Neural cell (in vitro differentiated cells): ENCODE measurements at regions not wholly inside any gene's neighbourhood (a gene's known extent, or its start where the extent isn't known, plus 50 kb on each side); places are given as distances from the start of the nearest gene placed in this dataset.

ENCODE experiments used
- H2AFZ ChIP-seq: fragments of 200-600, 300-800 bp; sonication (generic), shearing (Covaris generic); 2 replicates; pipeline ENCODE4 v1.6.0; 2014; ENCODE audit warnings: low read depth, mild to moderate bottlenecking, antibody characterized with exemption, low read length, moderate library complexity
- H3F3A ChIP-seq: fragments of 200-600 bp; shearing (Covaris generic); 2 replicates; pipeline ENCODE4 v1.6.1; 2016; ENCODE audit warnings: mild to moderate bottlenecking, moderate library complexity, mixed read lengths, antibody characterized with exemption, low read length; ENCODE audit not compliant: insufficient read depth, poor library complexity, severe bottlenecking
- H3K27ac ChIP-seq: fragments of 200-600, 300-800 bp; sonication (generic), shearing (Covaris generic); 2 replicates; pipeline ENCODE4 v1.5.1; 2014; ENCODE audit warnings: mild to moderate bottlenecking, low read length, moderate library complexity
- H3K27me3 ChIP-seq: fragments of 300-800, 200-600 bp; sonication (generic), shearing (Covaris generic); 2 replicates; pipeline ENCODE4 v1.6.0; 2014; ENCODE audit warnings: mild to moderate bottlenecking, low read depth, low read length, moderate library complexity; ENCODE audit not compliant: insufficient read depth
- H3K36me3 ChIP-seq: fragments of 300-800, 200-600 bp; sonication (generic), shearing (Covaris generic); 2 replicates; pipeline ENCODE4 v1.5.1; 2014; ENCODE audit warnings: mild to moderate bottlenecking, antibody characterized with exemption, low read length, moderate library complexity; ENCODE audit not compliant: insufficient read depth
- H3K4me2 ChIP-seq: fragments of 300-800, 200-600 bp; sonication (generic), shearing (Covaris generic); 2 replicates; pipeline ENCODE4 v1.6.0; 2014; ENCODE audit warnings: mild to moderate bottlenecking, low read length
- H3K4me3 ChIP-seq: fragments of 300-800, 200-600 bp; sonication (generic), shearing (Covaris generic); 2 replicates; pipeline ENCODE4 v1.5.1; 2014; ENCODE audit warnings: mild to moderate bottlenecking, low read length, moderate library complexity
- H3K79me2 ChIP-seq: fragments of 200-600 bp; shearing (Covaris generic); replicated peaks from 2 replicates; pipeline ENCODE4 v1.6.0; 2014; ENCODE audit warnings: mild to moderate bottlenecking, low read length, moderate library complexity; ENCODE audit not compliant: insufficient read depth
- H3K9ac ChIP-seq: fragments of 300-800, 200-600 bp; sonication (generic), shearing (Covaris generic); 2 replicates; pipeline ENCODE4 v1.6.1; 2016; ENCODE audit warnings: mild to moderate bottlenecking, low read length, mixed read lengths
- H3K9me2 ChIP-seq: fragments of 200-600 bp; shearing (Covaris generic); 2 replicates; pipeline ENCODE4 v1.6.1; 2016; ENCODE audit warnings: mild to moderate bottlenecking, low read length, mixed read lengths; ENCODE audit not compliant: insufficient read depth
- H3K9me3 ChIP-seq: fragments of 200-600, 300-800 bp; sonication (generic), shearing (Covaris generic); 2 replicates; pipeline ENCODE4 v1.6.1; 2016; ENCODE audit warnings: mild to moderate bottlenecking, mixed run types, low read length, moderate library complexity, mixed read lengths
- H4K20me1 ChIP-seq: fragments of 200-600 bp; shearing (Covaris generic); 2 replicates; pipeline ENCODE4 v1.6.1; 2016; ENCODE audit warnings: mild to moderate bottlenecking, mixed run types; ENCODE audit not compliant: insufficient read depth
- CTCF ChIP-seq: fragments of 450-650 bp; IDR thresholded peaks from 2 replicates; pipeline ENCODE4 v1.5.1; 2014; ENCODE audit warnings: antibody characterized with exemption, mild to moderate bottlenecking, moderate library complexity; ENCODE audit not compliant: poor library complexity, severe bottlenecking
- EP300 ChIP-seq: fragments of 450-650 bp; conservative IDR thresholded peaks from 2 replicates; pipeline ENCODE4 v1.6.1; 2014; ENCODE audit warnings: antibody characterized with exemption, mild to moderate bottlenecking, moderate library complexity; ENCODE audit not compliant: poor library complexity, severe bottlenecking
- EZH2 ChIP-seq: fragments of 200-600, 300-800 bp; shearing (Covaris generic), sonication (generic); IDR thresholded peaks from 2 replicates; pipeline ENCODE4 v1.6.1; 2014; ENCODE audit warnings: antibody characterized with exemption, low read length, borderline replicate concordance, mild to moderate bottlenecking; ENCODE audit not compliant: insufficient read depth, poor library complexity, severe bottlenecking
- MXI1 ChIP-seq: fragments of 450-650 bp; conservative IDR thresholded peaks from 2 replicates; pipeline ENCODE4 v1.6.1; 2014; ENCODE audit warnings: antibody characterized with exemption, mild to moderate bottlenecking; ENCODE audit not compliant: poor library complexity, severe bottlenecking
- POLR2AphosphoS5 ChIP-seq: IDR thresholded peaks from 2 replicates; pipeline ENCODE4 v1.6.1; 2012
- RAD21 ChIP-seq: fragments of 450-650 bp; conservative IDR thresholded peaks from 2 replicates; pipeline ENCODE4 v1.6.1; 2014; ENCODE audit warnings: antibody characterized with exemption, mild to moderate bottlenecking, moderate library complexity
- REST ChIP-seq: IDR thresholded peaks from 2 replicates; pipeline ENCODE4 v1.6.1; 2012; ENCODE audit warnings: borderline replicate concordance
- SMC3 ChIP-seq: fragments of 450-650 bp; conservative IDR thresholded peaks from 2 replicates; pipeline ENCODE4 v1.6.1; 2014; ENCODE audit warnings: antibody characterized with exemption, mild to moderate bottlenecking, moderate library complexity; ENCODE audit not compliant: poor library complexity
- TAF1 ChIP-seq: IDR thresholded peaks from 2 replicates; pipeline ENCODE4 v1.6.1; 2012; ENCODE audit warnings: low read depth

DNA sequence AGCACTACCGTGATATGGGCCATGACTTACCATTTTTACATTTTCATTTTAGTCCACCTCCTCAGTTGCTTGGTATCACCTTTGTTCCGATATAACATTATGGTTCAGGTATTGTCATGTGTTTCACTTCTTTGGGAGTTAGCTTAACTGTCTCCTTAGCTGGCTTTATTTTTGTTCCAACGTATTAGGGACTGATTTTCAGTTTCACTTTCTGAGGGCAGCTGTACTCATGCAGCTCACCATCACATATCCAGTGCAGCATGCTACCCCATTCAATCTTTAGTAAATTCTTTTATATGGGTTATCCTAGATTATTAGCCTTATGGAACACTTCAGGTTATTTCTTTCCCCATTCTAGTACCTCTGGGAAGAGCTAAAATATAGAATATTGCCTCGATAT lies 362.2 kb upstream of the IRAK1BP1 start:
- no peaks in the 10 kb centered on the region for H3K9me2 ChIP-seq
- H3K9me3 ChIP-seq: no peaks in the 10 kb centered on the region
- H2AFZ ChIP-seq: no peak overlapping the region
- H3K27me3 ChIP-seq: no peaks in the 10 kb centered on the region
- no peak overlapping the region for H3K9ac ChIP-seq
- no peaks in the 10 kb centered on the region for H3K79me2 ChIP-seq
- H3K27ac ChIP-seq: no peak overlapping the region
- H3K36me3 ChIP-seq: no peaks in the 10 kb centered on the region
- no peaks in the 10 kb centered on the region for H4K20me1 ChIP-seq
- TF ChIP-seq TAF1: no peak
- no peak for TF ChIP-seq RAD21
- TF ChIP-seq SMC3: no peak
- TF ChIP-seq MXI1: no peak
- no peak for TF ChIP-seq POLR2AphosphoS5
- no peak for TF ChIP-seq EZH2
- TF ChIP-seq REST: no peak
- TF ChIP-seq EP300: no peak
- no peaks in the 10 kb centered on the region for H3F3A ChIP-seq
- no peak overlapping the region for H3K4me2 ChIP-seq
- H3K4me3 ChIP-seq: no peak overlapping the region

- H3K79me2 ChIP-seq: no peaks in the 10 kb centered on the region
- H3K9me2 ChIP-seq: no peaks in the 10 kb centered on the region
- H3K36me3 ChIP-seq: no peaks in the 10 kb centered on the region
- H3F3A ChIP-seq: no peaks in the 10 kb centered on the region
- H3K9me3 ChIP-seq: no peaks in the 10 kb centered on the region
- H3K4me3 ChIP-seq: no peak overlapping the region
- H3K9ac ChIP-seq: no peak overlapping the region
- TF ChIP-seq TAF1: no peak
- TF ChIP-seq CTCF: no peak
- no peak for TF ChIP-seq RAD21
- no peak for TF ChIP-seq MXI1
- no peak for TF ChIP-seq EP300
- no peak for TF ChIP-seq POLR2AphosphoS5
- TF ChIP-seq REST: no peak
- no peak for TF ChIP-seq SMC3
- no peak for TF ChIP-seq EZH2
- no peaks in the 10 kb centered on the region for H3K27me3 ChIP-seq
- no peak overlapping the region for H3K4me2 ChIP-seq
- no peaks in the 10 kb centered on the region for H4K20me1 ChIP-seq
- H2AFZ ChIP-seq: no peak overlapping the region
- H3K27ac ChIP-seq: no peak overlapping the region
Observed at GRCh38 chr6:78511009-78511408, 356.3 kb upstream of the IRAK1BP1 start.
